HEK293T (cell line): ENCODE measurements at regions not wholly inside any gene's neighbourhood (a gene's known extent, or its start where the extent isn't known, plus 50 kb on each side); places are given as distances from the start of the nearest gene placed in this dataset.

ENCODE experiments used
- CTCF ChIA-PET: fragments of 350-600 bp; formaldehyde crosslinking; extraction: SDS; loops from one replicate; lab custom pipeline; 2021; ENCODE audit warnings: antibody characterized with exemption, inconsistent platforms; lab: Yijun Ruan, JAX
- POLR2A ChIA-PET: fragments of 350-600 bp; formaldehyde crosslinking; extraction: SDS; loops from one replicate; lab custom pipeline; 2020; ENCODE audit warnings: antibody characterized with exemption, inconsistent platforms; lab: Yijun Ruan, JAX
- DNase-seq: peaks from one replicate; pipeline ENCODE4 v3.0.0; 2012; ENCODE audit warnings: mixed read lengths; ENCODE audit errors: extremely low spot score
- ARNT ChIP-seq: fragments of 450-650 bp; IDR thresholded peaks from 2 replicates; pipeline ENCODE4 v1.6.1; 2017; ENCODE audit warnings: mild to moderate bottlenecking
- BHLHE40 ChIP-seq: fragments of 450-650 bp; IDR thresholded peaks from 2 replicates; pipeline ENCODE4 v1.6.1; 2016; ENCODE audit warnings: mild to moderate bottlenecking, moderate library complexity, borderline replicate concordance
- CTBP1 ChIP-seq: fragments of 450-650 bp; IDR thresholded peaks from 2 replicates; pipeline ENCODE4 v1.6.1; 2016; ENCODE audit warnings: borderline replicate concordance
- ELF4 ChIP-seq: fragments of 450-650 bp; IDR thresholded peaks from 2 replicates; pipeline ENCODE4 v1.6.1; 2017; ENCODE audit warnings: antibody characterized with exemption
- FOXA1 ChIP-seq: fragments of 450-650 bp; IDR thresholded peaks from 2 replicates; pipeline ENCODE4 v1.6.1; 2016; ENCODE audit warnings: mild to moderate bottlenecking
- FOXK2 ChIP-seq: fragments of 450-650 bp; IDR thresholded peaks from 2 replicates; pipeline ENCODE4 v1.6.1; 2016; ENCODE audit warnings: mild to moderate bottlenecking
- FOXM1 ChIP-seq: fragments of 450-650 bp; IDR thresholded peaks from 2 replicates; pipeline ENCODE4 v1.6.1; 2017; ENCODE audit warnings: mild to moderate bottlenecking, borderline replicate concordance
- HDGF ChIP-seq: fragments of 450-650 bp; IDR thresholded peaks from 2 replicates; pipeline ENCODE4 v1.6.1; 2017; ENCODE audit warnings: antibody characterized with exemption, borderline replicate concordance
- L3MBTL2 ChIP-seq: fragments of 450-650 bp; conservative IDR thresholded peaks from 2 replicates; pipeline ENCODE4 v1.6.1; 2016; ENCODE audit warnings: mild to moderate bottlenecking
- LEF1 ChIP-seq: fragments of 450-650 bp; IDR thresholded peaks from 2 replicates; pipeline ENCODE4 v1.6.1; 2017; ENCODE audit warnings: mild to moderate bottlenecking, borderline replicate concordance
- NFRKB ChIP-seq: fragments of 450-650 bp; IDR thresholded peaks from 2 replicates; pipeline ENCODE4 v1.6.1; 2016; ENCODE audit warnings: mild to moderate bottlenecking, moderate library complexity
- SP1 ChIP-seq: fragments of 450-650 bp; IDR thresholded peaks from 2 replicates; pipeline ENCODE4 v1.6.1; 2017
- SUZ12 ChIP-seq: fragments of 450-650 bp; IDR thresholded peaks from 2 replicates; pipeline ENCODE4 v1.6.1; 2016; ENCODE audit warnings: mild to moderate bottlenecking
- TARDBP ChIP-seq: fragments of 450-650 bp; IDR thresholded peaks from 2 replicates; pipeline ENCODE4 v1.6.1; 2016
- ZNF384 ChIP-seq: fragments of 450-650 bp; IDR thresholded peaks from 2 replicates; pipeline ENCODE4 v1.6.1; 2016
- TF ChIP-seq, protein P1 (sequence below): fragments of 450-650 bp; IDR thresholded peaks from 2 replicates; pipeline ENCODE4 v1.6.1; 2016

DNA sequence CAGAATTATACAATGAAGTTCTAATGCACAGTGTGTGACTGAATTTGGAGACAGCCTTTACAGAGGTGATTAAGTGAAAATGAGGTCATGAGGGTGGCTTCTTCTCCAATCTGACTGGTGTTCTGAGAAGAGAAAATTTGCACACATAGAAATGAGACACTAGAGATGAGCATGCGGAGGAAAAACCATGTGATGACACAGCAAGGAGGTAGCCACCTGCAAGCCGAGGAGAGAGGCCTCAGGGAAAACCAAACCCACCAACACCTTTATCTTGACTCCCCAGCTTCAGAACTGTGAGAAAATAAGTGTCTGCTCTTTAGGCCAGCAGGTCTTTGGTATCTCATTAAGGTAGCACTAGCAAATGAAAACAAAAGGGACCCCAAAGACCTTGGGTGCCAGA, 93.2 kb downstream of the GGTLC2 start:
- DNase-seq = no peak
- TF ChIP-seq FOXK2 = no peak
- no peak for TF ChIP-seq L3MBTL2
- no peak for TF ChIP-seq BHLHE40
- no peak for TF ChIP-seq HDGF
- TF ChIP-seq SP1 = no peak
- no peak for TF ChIP-seq CTBP1
- no peak for TF ChIP-seq ZNF384
- TF ChIP-seq FOXM1 = no peak
- no peak for TF ChIP-seq NFRKB
- no peak for TF ChIP-seq LEF1
- no peak for TF ChIP-seq ELF4
- TF ChIP-seq SUZ12 = no peak
- no peak for TF ChIP-seq FOXA1
- CTCF ChIA-PET = no interaction called here
- POLR2A ChIA-PET = no interaction called here

DNA sequence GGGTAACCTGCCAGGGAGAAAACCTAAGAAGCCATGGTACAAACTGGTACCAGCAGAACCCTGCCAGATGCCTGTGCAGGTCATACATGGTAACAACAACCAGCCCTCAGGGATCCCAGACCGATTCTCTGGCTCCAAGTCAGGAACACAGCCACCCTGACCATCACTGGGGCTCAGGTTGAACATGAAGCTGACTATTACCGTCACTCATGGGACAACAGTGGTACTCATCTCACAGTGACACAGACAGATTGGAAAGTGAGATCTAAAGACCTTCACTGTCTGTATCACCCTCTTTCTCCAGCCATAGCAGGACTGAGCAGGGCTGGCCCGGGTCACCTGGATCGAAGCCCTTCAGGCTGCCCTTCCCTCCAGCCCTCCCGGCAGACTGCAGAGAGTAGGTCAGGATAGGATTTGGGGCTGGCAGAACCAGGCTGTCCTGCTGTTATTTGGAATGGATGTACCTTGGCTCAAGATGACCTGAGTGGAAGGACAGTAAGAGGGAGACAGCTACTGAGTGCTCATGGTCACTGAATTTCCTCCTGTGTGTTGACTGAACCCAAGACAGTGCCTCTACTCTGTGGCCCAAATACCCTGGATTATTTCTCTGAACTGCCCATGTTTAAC, 94.7 kb downstream of the GGTLC2 start:
- ChIA-PET CTCF (no interaction called here), POLR2A (no interaction called here)
- no peak for TF ChIP-seq ZNF384
- TF ChIP-seq FOXM1 = no peak
- no peak for TF ChIP-seq SUZ12
- DNase-seq = no peak

DNA sequence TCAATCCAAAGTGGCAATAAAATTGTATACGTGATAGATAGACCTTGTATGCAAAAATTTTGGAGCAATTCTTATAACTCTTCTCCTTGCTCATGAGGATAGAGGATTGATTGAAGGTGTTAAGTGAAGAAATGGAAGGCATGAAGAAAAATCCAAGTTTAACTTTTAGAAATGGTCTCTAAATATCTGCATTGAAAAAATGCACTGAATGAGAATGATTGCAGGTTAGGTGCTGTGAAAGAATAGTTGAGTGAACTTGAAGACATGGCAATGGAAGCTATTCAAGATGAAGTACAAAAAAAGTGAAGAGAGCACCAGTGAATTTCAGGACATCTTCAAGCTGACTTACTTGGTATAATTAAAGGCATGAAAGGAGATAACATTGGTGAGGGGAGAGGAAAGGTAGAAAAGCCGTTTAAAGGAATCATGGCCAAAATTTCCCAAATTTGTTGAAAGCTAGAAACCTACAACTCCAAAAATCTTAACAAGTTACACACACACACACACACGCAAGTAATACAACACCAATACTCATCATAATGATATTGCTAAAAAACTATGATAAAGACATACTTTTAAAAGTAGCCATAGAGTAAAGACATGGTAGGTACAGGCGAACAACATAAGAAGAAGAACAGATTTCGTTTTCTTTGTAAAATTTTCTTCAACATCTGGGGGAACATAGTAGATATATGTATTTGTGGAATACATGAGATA, 96.3 kb downstream of the GGTLC2 start:
- ChIA-PET CTCF (interaction anchor here (0.6 kb wide), 1 partner anchor 1830 kb away, joined by 3 read pairs; no protein-coding TSS in a partner anchor), POLR2A (no interaction called here)
- no peak for TF ChIP-seq SUZ12
- TF ChIP-seq, protein P1, sequence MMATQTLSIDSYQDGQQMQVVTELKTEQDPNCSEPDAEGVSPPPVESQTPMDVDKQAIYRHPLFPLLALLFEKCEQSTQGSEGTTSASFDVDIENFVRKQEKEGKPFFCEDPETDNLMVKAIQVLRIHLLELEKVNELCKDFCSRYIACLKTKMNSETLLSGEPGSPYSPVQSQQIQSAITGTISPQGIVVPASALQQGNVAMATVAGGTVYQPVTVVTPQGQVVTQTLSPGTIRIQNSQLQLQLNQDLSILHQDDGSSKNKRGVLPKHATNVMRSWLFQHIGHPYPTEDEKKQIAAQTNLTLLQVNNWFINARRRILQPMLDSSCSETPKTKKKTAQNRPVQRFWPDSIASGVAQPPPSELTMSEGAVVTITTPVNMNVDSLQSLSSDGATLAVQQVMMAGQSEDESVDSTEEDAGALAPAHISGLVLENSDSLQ = no peak
- TF ChIP-seq FOXK2 = no peak
- no peak for TF ChIP-seq HDGF
- TF ChIP-seq FOXM1 = no peak
- TF ChIP-seq SP1 = no peak
- no peak for TF ChIP-seq LEF1
- TF ChIP-seq NFRKB = no peak
- no peak for TF ChIP-seq ZNF384
- TF ChIP-seq ELF4 = no peak
- no peak for TF ChIP-seq CTBP1
- TF ChIP-seq ARNT = no peak
- no peak for TF ChIP-seq BHLHE40
- TF ChIP-seq L3MBTL2 = no peak
- no peak for DNase-seq

DNA sequence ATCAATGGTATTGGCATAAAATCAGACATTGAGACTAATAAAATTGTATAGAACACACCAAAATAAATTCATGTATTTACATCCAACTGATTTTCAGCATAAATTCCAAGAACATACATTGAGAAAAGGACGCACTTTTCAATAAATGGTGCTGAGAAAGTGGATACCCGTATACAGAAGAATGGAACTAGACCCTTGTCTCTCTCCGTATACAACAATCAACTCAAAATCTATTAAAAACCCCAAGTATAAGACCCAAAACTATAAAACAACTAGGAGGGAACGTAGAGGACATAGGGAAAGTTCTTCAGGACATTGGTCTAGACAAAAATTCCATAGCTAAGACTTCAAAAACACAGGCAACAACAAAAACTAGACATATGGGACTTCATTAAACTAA, 97.4 kb downstream of the GGTLC2 start:
- CTCF ChIA-PET = no interaction called here
- DNase-seq = no peak
- POLR2A ChIA-PET = no interaction called here
- TF ChIP-seq FOXA1 = no peak
- no peak for TF ChIP-seq LEF1
- TF ChIP-seq, protein P1 = no peak
- no peak for TF ChIP-seq L3MBTL2
- no peak for TF ChIP-seq SUZ12
- TF ChIP-seq ELF4 = no peak
- no peak for TF ChIP-seq FOXK2
- TF ChIP-seq HDGF = no peak
- no peak for TF ChIP-seq ARNT
- TF ChIP-seq BHLHE40 = no peak
- no peak for TF ChIP-seq ZNF384
- no peak for TF ChIP-seq CTBP1
- no peak for TF ChIP-seq SP1
- TF ChIP-seq TARDBP = no peak
- TF ChIP-seq NFRKB = no peak
- no peak for TF ChIP-seq FOXM1

DNA sequence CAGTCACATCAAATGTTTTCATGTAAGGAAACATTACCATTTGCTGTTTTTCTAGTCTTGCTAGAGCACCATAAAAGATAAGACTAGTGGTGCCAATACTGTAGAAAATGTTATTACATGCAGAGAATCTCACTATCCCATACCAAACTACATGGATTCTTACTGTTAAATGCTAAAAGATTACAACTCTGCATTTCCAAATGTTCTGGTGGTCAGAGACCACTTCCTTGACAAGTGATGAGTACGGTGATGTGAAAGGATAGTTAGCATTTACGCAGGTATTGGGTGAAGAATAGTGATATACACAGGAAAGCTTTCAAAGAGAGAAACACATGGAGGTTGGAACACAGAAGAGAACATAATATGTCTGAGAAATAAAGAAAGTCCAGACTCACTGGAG, 98.2 kb downstream of the GGTLC2 start:
- POLR2A ChIA-PET = no interaction called here

More for the DNA sequence above, 98.2 kb downstream of the GGTLC2 start:
- no peak for DNase-seq
- CTCF ChIA-PET = no interaction called here
- TF ChIP-seq L3MBTL2 (no peak), CTBP1 (no peak), NFRKB (no peak), FOXM1 (no peak), SP1 (no peak), ELF4 (no peak), TARDBP (no peak), ZNF384 (no peak), FOXK2 (no peak), HDGF (no peak), ARNT (no peak), LEF1 (no peak), BHLHE40 (no peak), FOXA1 (no peak)
- TF ChIP-seq, protein P1 = no peak
